Kidney (tissue), 13 donors: ENCODE measurements at regions not wholly inside any gene's neighbourhood (a gene's known extent, or its start where the extent isn't known, plus 50 kb on each side); places are given as distances from the start of the nearest gene placed in this dataset.
"Not testable (repeated sequence)": the region's sequence is repeated elsewhere in the genome, so short reads cannot be mapped to it uniquely, and the experiment has no call there.

Experiments
- DNase-seq, 5 donors: peaks; one replicate each; pipeline ENCODE4 v3.0.0-alpha.2; 2013 to 2020
- FAIRE-seq: peaks from 2 replicates; lab custom pipeline; 2012; peaks lifted over from hg19 to GRCh38; lab: Jason Lieb, UNC
- H3K27ac ChIP-seq, 2 donors: one replicate each; pipeline ENCODE4 v1.7.0; 2013; ENCODE audit warnings: low read depth in 2 of 2, low read length in 2 of 2, inconsistent platforms in 1 of 2
- H3K27me3 ChIP-seq: one replicate; pipeline ENCODE4 v1.7.1; 2013; ENCODE audit warnings: low read length, inconsistent platforms; ENCODE audit not compliant: control insufficient read depth, insufficient read depth
- H3K36me3 ChIP-seq, 3 donors: one replicate each; pipeline versions ENCODE4 v1.7.0 to v1.7.1; 2013; ENCODE audit warnings: low read length in 3 of 3, control low read depth in 1 of 3, inconsistent platforms in 1 of 3; ENCODE audit not compliant: insufficient read depth in 3 of 3, control insufficient read depth in 2 of 3
- H3K4me1 ChIP-seq, 3 donors: one replicate each; pipeline versions ENCODE4 v1.7.0 to v1.7.1; 2013; ENCODE audit warnings: low read length in 3 of 3, inconsistent platforms in 1 of 3, low read depth in 1 of 3; ENCODE audit not compliant: control insufficient read depth in 2 of 3, insufficient read depth in 2 of 3
- H3K4me3 ChIP-seq, 3 donors: one replicate each; pipeline versions ENCODE4 v1.7.0 to v1.8.1; 2013; ENCODE audit warnings: low read length in 3 of 3, control low read depth in 1 of 3, inconsistent platforms in 1 of 3
- H3K9ac ChIP-seq, 3 donors: one replicate each; pipeline versions ENCODE4 v1.7.0 to v1.7.1; 2013; ENCODE audit warnings: low read length in 3 of 3, control low read depth in 1 of 3, inconsistent platforms in 1 of 3
- H3K9me3 ChIP-seq, 3 donors: one replicate each; pipeline versions ENCODE4 v1.7.0 to v1.7.1; 2013; ENCODE audit warnings: low read length in 3 of 3, control low read depth in 1 of 3, inconsistent platforms in 1 of 3; ENCODE audit not compliant: control insufficient read depth in 2 of 3, insufficient read depth in 1 of 3
- intact Hi-C: fragments of 100-400 bp; cut with DNase I; formaldehyde crosslinking; loops from one replicate; pipeline ENCODE4 v1.11.1; 2022
- TF ChIP-seq, protein P1 (sequence below): IDR thresholded peaks from 3 replicates; pipeline ENCODE4 v1.5.1; 2012; ENCODE audit warnings: mild to moderate bottlenecking, moderate library complexity, borderline replicate concordance; ENCODE audit not compliant: insufficient read depth; ENCODE audit errors: extremely low read depth
- donor health status: control.
- donor health status: control.
- donor health status: control.
- donor health status: control.
- donor health status: control.
- donor health status: DM: yes; HTN: yes; CAD: no.
- donor health status: Normal renal cell carcinoma (clear cell type).

- FAIRE-seq, result no peak
- no peaks in the 10 kb centered on the region for H3K36me3 ChIP-seq
- no peaks in the 10 kb centered on the region for H3K27me3 ChIP-seq
- H3K4me1 ChIP-seq, result no peaks in the 10 kb centered on the region
- no peak overlapping the region for H3K27ac ChIP-seq
- H3K9ac ChIP-seq, result no peak overlapping the region
- TF ChIP-seq, protein P1, sequence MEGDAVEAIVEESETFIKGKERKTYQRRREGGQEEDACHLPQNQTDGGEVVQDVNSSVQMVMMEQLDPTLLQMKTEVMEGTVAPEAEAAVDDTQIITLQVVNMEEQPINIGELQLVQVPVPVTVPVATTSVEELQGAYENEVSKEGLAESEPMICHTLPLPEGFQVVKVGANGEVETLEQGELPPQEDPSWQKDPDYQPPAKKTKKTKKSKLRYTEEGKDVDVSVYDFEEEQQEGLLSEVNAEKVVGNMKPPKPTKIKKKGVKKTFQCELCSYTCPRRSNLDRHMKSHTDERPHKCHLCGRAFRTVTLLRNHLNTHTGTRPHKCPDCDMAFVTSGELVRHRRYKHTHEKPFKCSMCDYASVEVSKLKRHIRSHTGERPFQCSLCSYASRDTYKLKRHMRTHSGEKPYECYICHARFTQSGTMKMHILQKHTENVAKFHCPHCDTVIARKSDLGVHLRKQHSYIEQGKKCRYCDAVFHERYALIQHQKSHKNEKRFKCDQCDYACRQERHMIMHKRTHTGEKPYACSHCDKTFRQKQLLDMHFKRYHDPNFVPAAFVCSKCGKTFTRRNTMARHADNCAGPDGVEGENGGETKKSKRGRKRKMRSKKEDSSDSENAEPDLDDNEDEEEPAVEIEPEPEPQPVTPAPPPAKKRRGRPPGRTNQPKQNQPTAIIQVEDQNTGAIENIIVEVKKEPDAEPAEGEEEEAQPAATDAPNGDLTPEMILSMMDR, result no peak
- no peak overlapping the region for H3K4me3 ChIP-seq
- DNase-seq, result no peak
- H3K9me3 ChIP-seq, result no peaks in the 10 kb centered on the region
- intact Hi-C loops, result no loop called here
Observed at GRCh38 chr3:130831719-130832400, 62.0 kb upstream of the ATP2C1 start.

GRCh38 chr3:130832401-130832746 is 61.5 kb upstream of the ATP2C1 start:
- H3K27me3 ChIP-seq, intact Hi-C loops, H3K9ac ChIP-seq, DNase-seq, H3K9me3 ChIP-seq, H3K27ac ChIP-seq, H3K4me1 ChIP-seq, FAIRE-seq, H3K36me3 ChIP-seq, H3K4me3 ChIP-seq: not testable (repeated sequence)

GRCh38 chr3:130834476-130834875 is 59.4 kb upstream of the ATP2C1 start:
- TF ChIP-seq, protein P1, result no peak
- H3K9me3 ChIP-seq, result no peaks in the 10 kb centered on the region
- no peaks in the 10 kb centered on the region for H3K27me3 ChIP-seq
- no peak overlapping the region for H3K27ac ChIP-seq
- intact Hi-C loops, result no loop called here
- no peak overlapping the region for H3K9ac ChIP-seq
- H3K4me1 ChIP-seq, result no peaks in the 10 kb centered on the region
- no peaks in the 10 kb centered on the region for H3K36me3 ChIP-seq
- DNase-seq (no peak), FAIRE-seq (no peak)
- H3K4me3 ChIP-seq, result no peak overlapping the region

DNA sequence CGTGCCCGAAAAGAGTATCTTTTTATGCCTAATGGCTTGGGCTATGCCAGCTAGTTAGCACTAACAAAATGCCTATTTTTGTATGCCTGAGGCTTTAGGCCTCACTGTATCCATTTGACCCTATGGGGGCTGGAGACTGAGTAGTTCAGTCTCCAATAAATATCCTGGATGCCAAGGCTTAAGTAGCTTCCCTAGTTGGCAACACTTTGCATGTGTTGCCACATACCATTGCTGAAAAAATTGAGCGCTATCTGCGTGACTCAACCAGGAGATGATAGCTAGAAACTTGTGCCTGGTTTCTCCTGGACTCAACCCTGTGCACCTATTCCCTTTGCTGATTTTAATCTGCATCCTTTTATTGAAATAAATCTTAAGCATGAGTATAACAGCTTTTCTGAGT is 58.4 kb upstream of the ATP2C1 start:
- no peak overlapping the region for H3K4me3 ChIP-seq
- intact Hi-C loops, result no loop called here
- H3K27ac ChIP-seq, result no peak overlapping the region
- H3K9ac ChIP-seq, result no peak overlapping the region
- no peak for FAIRE-seq
- no peaks in the 10 kb centered on the region for H3K9me3 ChIP-seq
- TF ChIP-seq, protein P1, result no peak
- no peak for DNase-seq
- no peaks in the 10 kb centered on the region for H3K36me3 ChIP-seq
- no peaks in the 10 kb centered on the region for H3K4me1 ChIP-seq
- no peaks in the 10 kb centered on the region for H3K27me3 ChIP-seq
